ENCODE measurements at regions not wholly inside any gene's neighbourhood (a gene's known extent, or its start where the extent isn't known, plus 50 kb on each side); places are given as distances from the start of the nearest gene placed in this dataset.
"Not testable (repeated sequence)": the region's sequence is repeated elsewhere in the genome, so short reads cannot be mapped to it uniquely, and the experiment has no call there.

- DNase-seq = no peak
These were observed 220.2 kb upstream of the NBEA start for GRCh38 chr13:34721631-34722595.

GRCh38 chr13:34722922-34723321 is 219.1 kb upstream of the NBEA start:
- DNase-seq = no peak

GRCh38 chr13:34730961-34731360 is 211.1 kb upstream of the NBEA start:
- no peak for DNase-seq

GRCh38 chr13:34731486-34731885 is 210.6 kb upstream of the NBEA start:
- DNase-seq = no peak

- no peak for DNase-seq
These were observed 208.3 kb upstream of the NBEA start for GRCh38 chr13:34733721-34734120.

GRCh38 chr13:34734932-34735331 is 207.1 kb upstream of the NBEA start:
- DNase-seq = no peak

GRCh38 chr13:34738254-34738992 is 203.6 kb upstream of the NBEA start:
- no peak for DNase-seq

- DNase-seq = not testable (repeated sequence)
These were observed 195.0 kb upstream of the NBEA start for GRCh38 chr13:34747056-34747455.

GRCh38 chr13:34747507-34747906 is 194.6 kb upstream of the NBEA start:
- no peak for DNase-seq

GRCh38 chr13:34748073-34748472 is 194.0 kb upstream of the NBEA start:
- no peak for DNase-seq

GRCh38 chr13:34748596-34748995 is 193.5 kb upstream of the NBEA start:
- DNase-seq = no peak

GRCh38 chr13:34749046-34749445 is 193.0 kb upstream of the NBEA start:
- no peak for DNase-seq

- no peak for DNase-seq
These were observed 191.8 kb upstream of the NBEA start for GRCh38 chr13:34750078-34750931.

GRCh38 chr13:34751044-34751443 is 191.0 kb upstream of the NBEA start:
- DNase-seq = no peak

- no peak for DNase-seq
These were observed 190.6 kb upstream of the NBEA start for GRCh38 chr13:34751492-34751891.

- no peak for DNase-seq
These were observed 189.6 kb upstream of the NBEA start for GRCh38 chr13:34752283-34752960.

- no peak for DNase-seq
These were observed 185.9 kb upstream of the NBEA start for GRCh38 chr13:34756136-34756535.

- no peak for DNase-seq
These were observed 185.5 kb upstream of the NBEA start for GRCh38 chr13:34756572-34756971.

- DNase-seq = no peak
These were observed 184.6 kb upstream of the NBEA start for GRCh38 chr13:34757441-34757840.

- DNase-seq = no peak
These were observed 183.4 kb upstream of the NBEA start for GRCh38 chr13:34758628-34759027.

GRCh38 chr13:34762312-34762711 is 179.8 kb upstream of the NBEA start:
- DNase-seq = no peak

- no peak for DNase-seq
These were observed 177.8 kb upstream of the NBEA start for GRCh38 chr13:34764246-34764645.

Measured in CD4-positive, alpha-beta T cell treated with Interleukin-4 for 1 hour (primary cell).